Activated T-cell treated with anti-CD3 and anti-CD28 coated beads, Interleukin-2, amount 50 U/mL, for 4 hours (primary cell): ENCODE measurements at regions not wholly inside any gene's neighbourhood (a gene's known extent, or its start where the extent isn't known, plus 50 kb on each side); places are given as distances from the start of the nearest gene placed in this dataset.
"Not testable (repeated sequence)": the region's sequence is repeated elsewhere in the genome, so short reads cannot be mapped to it uniquely, and the experiment has no call there.

Source experiments
- ATAC-seq, 2 donors: fragments of 200-7000 bp; cut with Tn5 transposase; one replicate each; pipeline ENCODE4 v1.10.0; 2021
- DNase-seq: peaks from one replicate; pipeline ENCODE4 v3.0.0-alpha.2; 2020
- H3K27me3 Mint-ChIP-seq: one replicate; pipeline ENCODE4 v1.8.0; 2021; ENCODE audit warnings: low read depth, mixed read lengths
- H3K36me3 Mint-ChIP-seq: one replicate; pipeline ENCODE4 v1.8.0; 2022; ENCODE audit warnings: mixed read lengths; ENCODE audit not compliant: insufficient read depth
- H3K4me1 Mint-ChIP-seq: one replicate; pipeline ENCODE4 v1.8.0; 2021; ENCODE audit warnings: low read depth, mixed read lengths
- H3K4me3 Mint-ChIP-seq: one replicate; pipeline ENCODE4 v1.8.0; 2021; ENCODE audit warnings: mild to moderate bottlenecking, moderate library complexity, mixed read lengths
- H3K9me3 Mint-ChIP-seq: one replicate; pipeline ENCODE4 v1.8.0; 2021; ENCODE audit warnings: mixed read lengths

- H3K4me1 Mint-ChIP-seq: no peaks in the 10 kb centered on the region
- H3K36me3 Mint-ChIP-seq: no peaks in the 10 kb centered on the region
- H3K27me3 Mint-ChIP-seq: peaks cover 17% of the 10 kb centered on the region
- H3K4me3 Mint-ChIP-seq: no peak overlapping the region
- ATAC-seq (no peak), DNase-seq (no peak)
- no peaks in the 10 kb centered on the region for H3K9me3 Mint-ChIP-seq
Observed at GRCh38 chr1:38648417-38648816, 211.2 kb downstream of the RRAGC start.

- not testable (repeated sequence) for H3K4me3 Mint-ChIP-seq, ATAC-seq
- peaks cover 17% of the 10 kb centered on the region for H3K27me3 Mint-ChIP-seq
Observed at GRCh38 chr1:38647341-38647740, 212.2 kb downstream of the RRAGC start.

GRCh38 chr1:38644092-38644491, 215.5 kb downstream of the RRAGC start:
- H3K9me3 Mint-ChIP-seq: peaks cover 4% of the 10 kb centered on the region
- DNase-seq: no peak
- no peak overlapping the region for H3K4me3 Mint-ChIP-seq
- peaks cover 7% of the 10 kb centered on the region for H3K27me3 Mint-ChIP-seq
- no peaks in the 10 kb centered on the region for H3K36me3 Mint-ChIP-seq
- ATAC-seq: no peak
- no peaks in the 10 kb centered on the region for H3K4me1 Mint-ChIP-seq

More at GRCh38 chr1:38647341-38647740, 212.2 kb downstream of the RRAGC start:
- H3K4me1 Mint-ChIP-seq, H3K36me3 Mint-ChIP-seq, H3K9me3 Mint-ChIP-seq, DNase-seq: not testable (repeated sequence)

- Mint-ChIP-seq H3K27me3 (peaks cover 13% of the 10 kb centered on the region), H3K9me3 (peaks cover 4% of the 10 kb centered on the region), H3K4me3 (no peak overlapping the region), H3K36me3 (no peaks in the 10 kb centered on the region), H3K4me1 (no peaks in the 10 kb centered on the region)
- ATAC-seq: no peak
- no peak for DNase-seq
Observed at GRCh38 chr1:38641661-38642060, 217.9 kb downstream of the RRAGC start.

- Mint-ChIP-seq H3K4me3 (no peak overlapping the region), H3K4me1 (no peaks in the 10 kb centered on the region), H3K27me3 (peaks cover 24% of the 10 kb centered on the region), H3K9me3 (peaks cover 4% of the 10 kb centered on the region), H3K36me3 (no peaks in the 10 kb centered on the region)
- no peak for DNase-seq
- no peak for ATAC-seq
Observed at GRCh38 chr1:38640371-38640770, 219.2 kb downstream of the RRAGC start.

- Mint-ChIP-seq H3K9me3 (no peaks in the 10 kb centered on the region), H3K27me3 (peaks cover 9% of the 10 kb centered on the region), H3K4me3 (no peak overlapping the region), H3K36me3 (no peaks in the 10 kb centered on the region), H3K4me1 (no peaks in the 10 kb centered on the region)
- ATAC-seq: no peak
- no peak for DNase-seq
Observed at GRCh38 chr1:38628241-38628640, 231.3 kb downstream of the RRAGC start.

- Mint-ChIP-seq H3K4me1 (no peaks in the 10 kb centered on the region), H3K36me3 (no peaks in the 10 kb centered on the region), H3K4me3 (no peak overlapping the region), H3K9me3 (no peaks in the 10 kb centered on the region), H3K27me3 (no peaks in the 10 kb centered on the region)
- ATAC-seq: no peak
- no peak for DNase-seq
Observed at GRCh38 chr1:38625939-38626338, 233.6 kb downstream of the RRAGC start.

- H3K4me3 Mint-ChIP-seq: no peak overlapping the region
- no peaks in the 10 kb centered on the region for H3K27me3 Mint-ChIP-seq
- no peaks in the 10 kb centered on the region for H3K36me3 Mint-ChIP-seq
- DNase-seq (no peak), ATAC-seq (no peak)
- H3K9me3 Mint-ChIP-seq: no peaks in the 10 kb centered on the region
- H3K4me1 Mint-ChIP-seq: no peaks in the 10 kb centered on the region
Observed at GRCh38 chr1:38624336-38625039, 235.1 kb downstream of the RRAGC start.

- Mint-ChIP-seq H3K27me3 (peaks cover 2% of the 10 kb centered on the region), H3K4me1 (no peaks in the 10 kb centered on the region), H3K4me3 (no peak overlapping the region), H3K9me3 (no peaks in the 10 kb centered on the region), H3K36me3 (no peaks in the 10 kb centered on the region)
- ATAC-seq (no peak), DNase-seq (no peak)
Observed at GRCh38 chr1:38623529-38623928, 236.0 kb downstream of the RRAGC start.

- Mint-ChIP-seq H3K4me3 (no peak overlapping the region), H3K27me3 (peaks cover 6% of the 10 kb centered on the region), H3K36me3 (no peaks in the 10 kb centered on the region), H3K4me1 (no peaks in the 10 kb centered on the region), H3K9me3 (no peaks in the 10 kb centered on the region)
- DNase-seq: no peak
- no peak for ATAC-seq
Observed at GRCh38 chr1:38622197-38622596, 237.4 kb downstream of the RRAGC start.

GRCh38 chr1:38616846-38617245, 242.7 kb downstream of the RRAGC start:
- H3K9me3 Mint-ChIP-seq: peaks cover 13% of the 10 kb centered on the region
- peaks cover 16% of the 10 kb centered on the region for H3K27me3 Mint-ChIP-seq
- no peak overlapping the region for H3K4me3 Mint-ChIP-seq
- ATAC-seq: no peak
- no peak for DNase-seq
- no peaks in the 10 kb centered on the region for H3K36me3 Mint-ChIP-seq
- H3K4me1 Mint-ChIP-seq: no peaks in the 10 kb centered on the region

GRCh38 chr1:38615680-38616079, 243.9 kb downstream of the RRAGC start:
- Mint-ChIP-seq H3K9me3 (peaks cover 13% of the 10 kb centered on the region), H3K36me3 (no peaks in the 10 kb centered on the region), H3K4me3 (no peak overlapping the region), H3K4me1 (no peaks in the 10 kb centered on the region), H3K27me3 (peaks cover 16% of the 10 kb centered on the region)
- no peak for ATAC-seq
- DNase-seq: no peak

GRCh38 chr1:38614861-38615260, 244.7 kb downstream of the RRAGC start:
- no peaks in the 10 kb centered on the region for H3K4me1 Mint-ChIP-seq
- no peak for DNase-seq
- H3K4me3 Mint-ChIP-seq: no peak overlapping the region
- H3K9me3 Mint-ChIP-seq: peaks cover 13% of the 10 kb centered on the region
- no peak for ATAC-seq
- H3K27me3 Mint-ChIP-seq: peaks cover 16% of the 10 kb centered on the region
- no peaks in the 10 kb centered on the region for H3K36me3 Mint-ChIP-seq

- no peak for DNase-seq
- no peak overlapping the region for H3K4me3 Mint-ChIP-seq
- H3K36me3 Mint-ChIP-seq: no peaks in the 10 kb centered on the region
- no peaks in the 10 kb centered on the region for H3K4me1 Mint-ChIP-seq
- peaks cover 17% of the 10 kb centered on the region for H3K27me3 Mint-ChIP-seq
- H3K9me3 Mint-ChIP-seq: peaks cover 13% of the 10 kb centered on the region
- ATAC-seq: no peak
Observed at GRCh38 chr1:38613996-38614395, 245.6 kb downstream of the RRAGC start.

GRCh38 chr1:38612951-38613350, 246.6 kb downstream of the RRAGC start:
- ATAC-seq (no peak), DNase-seq (no peak)
- Mint-ChIP-seq H3K36me3 (no peaks in the 10 kb centered on the region), H3K9me3 (peaks cover 13% of the 10 kb centered on the region), H3K4me1 (no peaks in the 10 kb centered on the region), H3K27me3 (peaks cover 15% of the 10 kb centered on the region), H3K4me3 (no peak overlapping the region)
